Skeletal muscle tissue (tissue), 3 donors: ENCODE measurements at regions not wholly inside any gene's neighbourhood (a gene's known extent, or its start where the extent isn't known, plus 50 kb on each side); places are given as distances from the start of the nearest gene placed in this dataset.

Experiments
- H3K27ac ChIP-seq: one replicate; pipeline ENCODE4 v1.7.0; 2013; ENCODE audit warnings: mild to moderate bottlenecking, low read depth, low read length, inconsistent platforms
- H3K27me3 ChIP-seq, 3 donors: one replicate each; pipeline ENCODE4 v1.7.0; 2013; ENCODE audit warnings: low read length in 3 of 3; ENCODE audit not compliant: control insufficient read depth in 3 of 3, insufficient read depth in 3 of 3
- H3K36me3 ChIP-seq, 3 donors: one replicate each; pipeline ENCODE4 v1.7.0; 2013; ENCODE audit warnings: low read length in 3 of 3; ENCODE audit not compliant: control insufficient read depth in 3 of 3, insufficient read depth in 3 of 3
- H3K4me1 ChIP-seq, 3 donors: one replicate each; pipeline ENCODE4 v1.7.0; 2013; ENCODE audit warnings: low read length in 3 of 3, mild to moderate bottlenecking in 3 of 3; ENCODE audit not compliant: control insufficient read depth in 3 of 3, insufficient read depth in 3 of 3
- H3K4me3 ChIP-seq, 3 donors: one replicate each; pipeline ENCODE4 v1.7.0; 2013; ENCODE audit warnings: low read length in 3 of 3
- H3K9ac ChIP-seq, 3 donors: one replicate each; pipeline ENCODE4 v1.7.0; 2013; ENCODE audit warnings: low read length in 3 of 3, mild to moderate bottlenecking in 3 of 3, moderate library complexity in 2 of 3, low read depth in 1 of 3
- H3K9me3 ChIP-seq, 3 donors: one replicate each; pipeline ENCODE4 v1.7.0; 2013; ENCODE audit warnings: low read length in 3 of 3; ENCODE audit not compliant: control insufficient read depth in 3 of 3
- donor health status: Osteomylitis.

GRCh38 chr1:234977875-234978396 lies 150.7 kb downstream of the TOMM20 start:
- Histone ChIP-seq H3K27me3 (no peaks in the 10 kb centered on the region), H3K36me3 (no peaks in the 10 kb centered on the region), H3K9me3 (no peaks in the 10 kb centered on the region), H3K4me3 (peak overlapping the region in 1 of 3 donors; percentile 56), H3K27ac (peak overlapping the region; percentile 85), H3K9ac (peak overlapping the region; percentile 7 to 71 (median 51)), H3K4me1 (peaks cover 49 to 86% (median 67%) of the 10 kb centered on the region in 3 donors)

GRCh38 chr1:234976861-234977680 lies 151.6 kb downstream of the TOMM20 start:
- H3K4me1 ChIP-seq = peaks cover 52 to 95% (median 73%) of the 10 kb centered on the region in 3 donors
- H3K36me3 ChIP-seq = no peaks in the 10 kb centered on the region
- peak overlapping the region; percentile 2 for H3K27ac ChIP-seq
- H3K27me3 ChIP-seq = no peaks in the 10 kb centered on the region
- H3K9ac ChIP-seq = no peak overlapping the region
- H3K4me3 ChIP-seq = no peak overlapping the region
- no peaks in the 10 kb centered on the region for H3K9me3 ChIP-seq

- H3K9me3 ChIP-seq = no peaks in the 10 kb centered on the region
- peaks cover 56 to 96% (median 72%) of the 10 kb centered on the region in 3 donors for H3K4me1 ChIP-seq
- H3K27ac ChIP-seq = peak overlapping the region; percentile 73
- H3K4me3 ChIP-seq = no peak overlapping the region
- no peaks in the 10 kb centered on the region for H3K27me3 ChIP-seq
- H3K9ac ChIP-seq = no peak overlapping the region
- H3K36me3 ChIP-seq = no peaks in the 10 kb centered on the region
Observed at GRCh38 chr1:234975941-234976860, 152.4 kb downstream of the TOMM20 start.

GRCh38 chr1:234975122-234975940 lies 153.3 kb downstream of the TOMM20 start:
- H3K9me3 ChIP-seq = no peaks in the 10 kb centered on the region
- H3K27ac ChIP-seq = peak overlapping the region; percentile 73
- H3K4me3 ChIP-seq = no peak overlapping the region
- no peaks in the 10 kb centered on the region for H3K36me3 ChIP-seq
- H3K27me3 ChIP-seq = no peaks in the 10 kb centered on the region
- H3K9ac ChIP-seq = no peak overlapping the region
- H3K4me1 ChIP-seq = peaks cover 56 to 96% (median 72%) of the 10 kb centered on the region in 3 donors

- peaks cover 57 to 92% (median 71%) of the 10 kb centered on the region in 3 donors for H3K4me1 ChIP-seq
- peak overlapping the region in 1 of 3 donors; percentile 61 for H3K9ac ChIP-seq
- H3K27me3 ChIP-seq = no peaks in the 10 kb centered on the region
- no peaks in the 10 kb centered on the region for H3K9me3 ChIP-seq
- H3K36me3 ChIP-seq = no peaks in the 10 kb centered on the region
- H3K4me3 ChIP-seq = no peak overlapping the region
- peak overlapping the region; percentile 73 for H3K27ac ChIP-seq
Observed at GRCh38 chr1:234973426-234974250, 155.0 kb downstream of the TOMM20 start.

GRCh38 chr1:234972411-234973191 lies 156.0 kb downstream of the TOMM20 start:
- H3K9me3 ChIP-seq = no peaks in the 10 kb centered on the region
- no peaks in the 10 kb centered on the region for H3K27me3 ChIP-seq
- H3K36me3 ChIP-seq = no peaks in the 10 kb centered on the region
- H3K9ac ChIP-seq = no peak overlapping the region
- peak overlapping the region; percentile 73 for H3K27ac ChIP-seq
- H3K4me1 ChIP-seq = peaks cover 51 to 87% (median 63%) of the 10 kb centered on the region in 3 donors
- H3K4me3 ChIP-seq = no peak overlapping the region

GRCh38 chr1:234971586-234972297 lies 156.9 kb downstream of the TOMM20 start:
- Histone ChIP-seq H3K4me1 (peaks cover 50 to 80% (median 61%) of the 10 kb centered on the region in 3 donors), H3K9ac (peak overlapping the region; percentile 39 to 88 (median 71)), H3K36me3 (no peaks in the 10 kb centered on the region), H3K27ac (peak overlapping the region; percentile 94), H3K27me3 (no peaks in the 10 kb centered on the region), H3K9me3 (no peaks in the 10 kb centered on the region), H3K4me3 (peak overlapping the region in 1 of 3 donors; percentile 9)
